ENCODE measurements at regions not wholly inside any gene's neighbourhood (a gene's known extent, or its start where the extent isn't known, plus 50 kb on each side); places are given as distances from the start of the nearest gene placed in this dataset.

GRCh38 chr9:12874395-12874794 is 99.6 kb downstream of the LURAP1L start:
- H3K27ac Mint-ChIP-seq, result no peak overlapping the region
- no peak for ATAC-seq (replicated peaks)
- no peaks in the 10 kb centered on the region for H3K36me3 Mint-ChIP-seq (ENCODE audit: insufficient read depth)
- H3K4me1 Mint-ChIP-seq (ENCODE audit: low read depth in 2 of 2), result no peaks in the 10 kb centered on the region
- H3K27me3 Mint-ChIP-seq, result no peaks in the 10 kb centered on the region
- no peak overlapping the region for H3K4me3 Mint-ChIP-seq
- peaks cover 4 to 11% of the 10 kb centered on the region in 2 donors for H3K9me3 Mint-ChIP-seq
- no peak for DNase-seq

- Mint-ChIP-seq H3K27me3 (no peaks in the 10 kb centered on the region), H3K9me3 (peaks cover 0 to 10% of the 10 kb centered on the region in 2 donors), H3K27ac (no peak overlapping the region), H3K4me3 (no peak overlapping the region), H3K36me3 (ENCODE audit: insufficient read depth) (no peaks in the 10 kb centered on the region), H3K4me1 (ENCODE audit: low read depth in 2 of 2) (no peaks in the 10 kb centered on the region)
- no peak for DNase-seq
- ATAC-seq (replicated peaks), result no peak
These were observed 100.4 kb downstream of the LURAP1L start for GRCh38 chr9:12875191-12875590.

- DNase-seq (no peak), ATAC-seq (replicated peaks) (no peak)
- Mint-ChIP-seq H3K4me3 (no peak overlapping the region), H3K27me3 (no peaks in the 10 kb centered on the region), H3K36me3 (ENCODE audit: insufficient read depth) (no peaks in the 10 kb centered on the region), H3K27ac (no peak overlapping the region), H3K9me3 (peaks cover 0 to 9% of the 10 kb centered on the region in 2 donors), H3K4me1 (ENCODE audit: low read depth in 2 of 2) (no peaks in the 10 kb centered on the region)
These were observed 102.1 kb downstream of the LURAP1L start for GRCh38 chr9:12876872-12877271.

GRCh38 chr9:12878351-12878978 is 103.6 kb downstream of the LURAP1L start:
- H3K4me1 Mint-ChIP-seq (ENCODE audit: low read depth in 2 of 2), result no peaks in the 10 kb centered on the region
- H3K27me3 Mint-ChIP-seq, result no peaks in the 10 kb centered on the region
- H3K36me3 Mint-ChIP-seq (ENCODE audit: insufficient read depth), result no peaks in the 10 kb centered on the region
- DNase-seq (no peak), ATAC-seq (replicated peaks) (no peak)
- H3K4me3 Mint-ChIP-seq, result no peak overlapping the region
- H3K9me3 Mint-ChIP-seq, result peaks cover 0 to 2% of the 10 kb centered on the region in 2 donors
- no peak overlapping the region for H3K27ac Mint-ChIP-seq

GRCh38 chr9:12879961-12880360 is 105.1 kb downstream of the LURAP1L start:
- Mint-ChIP-seq H3K36me3 (ENCODE audit: insufficient read depth) (no peaks in the 10 kb centered on the region), H3K4me1 (ENCODE audit: low read depth in 2 of 2) (no peaks in the 10 kb centered on the region), H3K9me3 (peaks cover 0 to 8% of the 10 kb centered on the region in 2 donors), H3K27ac (no peak overlapping the region), H3K27me3 (no peaks in the 10 kb centered on the region), H3K4me3 (no peak overlapping the region)
- ATAC-seq (replicated peaks), result no peak
- no peak for DNase-seq

GRCh38 chr9:12880406-12881015 is 105.7 kb downstream of the LURAP1L start:
- DNase-seq (no peak), ATAC-seq (replicated peaks) (no peak)
- Mint-ChIP-seq H3K4me1 (ENCODE audit: low read depth in 2 of 2) (no peaks in the 10 kb centered on the region), H3K27me3 (no peaks in the 10 kb centered on the region), H3K36me3 (ENCODE audit: insufficient read depth) (no peaks in the 10 kb centered on the region), H3K27ac (no peak overlapping the region), H3K4me3 (no peak overlapping the region), H3K9me3 (peaks cover 0 to 10% of the 10 kb centered on the region in 2 donors)

GRCh38 chr9:12882430-12882829 is 107.6 kb downstream of the LURAP1L start:
- Mint-ChIP-seq H3K4me1 (ENCODE audit: low read depth in 2 of 2) (no peaks in the 10 kb centered on the region), H3K27me3 (no peaks in the 10 kb centered on the region), H3K4me3 (no peak overlapping the region), H3K36me3 (ENCODE audit: insufficient read depth) (no peaks in the 10 kb centered on the region), H3K9me3 (peaks cover 0 to 10% of the 10 kb centered on the region in 2 donors), H3K27ac (no peak overlapping the region)
- no peak for DNase-seq
- no peak for ATAC-seq (replicated peaks)

GRCh38 chr9:12884736-12885395 is 110.0 kb downstream of the LURAP1L start:
- H3K27ac Mint-ChIP-seq, result no peak overlapping the region
- H3K27me3 Mint-ChIP-seq, result no peaks in the 10 kb centered on the region
- H3K4me1 Mint-ChIP-seq (ENCODE audit: low read depth in 2 of 2), result no peaks in the 10 kb centered on the region
- DNase-seq (no peak), ATAC-seq (replicated peaks) (no peak)
- H3K36me3 Mint-ChIP-seq (ENCODE audit: insufficient read depth), result no peaks in the 10 kb centered on the region
- H3K4me3 Mint-ChIP-seq, result no peak overlapping the region
- peaks cover 0 to 8% of the 10 kb centered on the region in 2 donors for H3K9me3 Mint-ChIP-seq

GRCh38 chr9:12889402-12890106 is 114.7 kb downstream of the LURAP1L start:
- Mint-ChIP-seq H3K9me3 (peaks cover 0 to 6% of the 10 kb centered on the region in 2 donors), H3K27ac (no peak overlapping the region), H3K36me3 (ENCODE audit: insufficient read depth) (no peaks in the 10 kb centered on the region), H3K4me3 (no peak overlapping the region), H3K4me1 (ENCODE audit: low read depth in 2 of 2) (no peaks in the 10 kb centered on the region), H3K27me3 (no peaks in the 10 kb centered on the region)
- no peak for ATAC-seq (replicated peaks)
- no peak for DNase-seq

- ATAC-seq (replicated peaks) (no peak), DNase-seq (no peak)
- Mint-ChIP-seq H3K36me3 (ENCODE audit: insufficient read depth) (no peaks in the 10 kb centered on the region), H3K4me1 (ENCODE audit: low read depth in 2 of 2) (no peaks in the 10 kb centered on the region), H3K27me3 (no peaks in the 10 kb centered on the region), H3K27ac (no peak overlapping the region), H3K4me3 (no peak overlapping the region), H3K9me3 (peaks cover 0 to 7% of the 10 kb centered on the region in 2 donors)
These were observed 116.8 kb downstream of the LURAP1L start for GRCh38 chr9:12891588-12891987.

- DNase-seq (no peak), ATAC-seq (replicated peaks) (no peak)
- H3K4me1 Mint-ChIP-seq (ENCODE audit: low read depth in 2 of 2), result no peaks in the 10 kb centered on the region
- no peaks in the 10 kb centered on the region for H3K27me3 Mint-ChIP-seq
- no peak overlapping the region for H3K27ac Mint-ChIP-seq
- no peaks in the 10 kb centered on the region for H3K36me3 Mint-ChIP-seq (ENCODE audit: insufficient read depth)
- peaks cover 12 to 19% of the 10 kb centered on the region in 2 donors for H3K9me3 Mint-ChIP-seq
- no peak overlapping the region for H3K4me3 Mint-ChIP-seq
These were observed 128.5 kb downstream of the LURAP1L start for GRCh38 chr9:12903316-12903715.

- DNase-seq, result no peak
- peaks cover 11 to 13% of the 10 kb centered on the region in 2 donors for H3K9me3 Mint-ChIP-seq
- no peak overlapping the region for H3K27ac Mint-ChIP-seq
These were observed 129.6 kb downstream of the LURAP1L start for GRCh38 chr9:12904261-12905000.

GRCh38 chr9:12906646-12907045 is 131.8 kb downstream of the LURAP1L start:
- H3K4me1 Mint-ChIP-seq (ENCODE audit: low read depth in 2 of 2), result no peaks in the 10 kb centered on the region
- H3K4me3 Mint-ChIP-seq, result no peak overlapping the region
- peaks cover 11 to 12% of the 10 kb centered on the region in 2 donors for H3K9me3 Mint-ChIP-seq
- DNase-seq (no peak), ATAC-seq (replicated peaks) (no peak)
- H3K27ac Mint-ChIP-seq, result no peak overlapping the region
- no peaks in the 10 kb centered on the region for H3K36me3 Mint-ChIP-seq (ENCODE audit: insufficient read depth)
- H3K27me3 Mint-ChIP-seq, result no peaks in the 10 kb centered on the region

More at GRCh38 chr9:12904261-12905000, 129.6 kb downstream of the LURAP1L start:
- Mint-ChIP-seq H3K27me3 (no peaks in the 10 kb centered on the region), H3K4me1 (ENCODE audit: low read depth in 2 of 2) (no peaks in the 10 kb centered on the region), H3K4me3 (no peak overlapping the region), H3K36me3 (ENCODE audit: insufficient read depth) (no peaks in the 10 kb centered on the region)
- no peak for ATAC-seq (replicated peaks)
